ENCODE measurements at regions not wholly inside any gene's neighbourhood (a gene's known extent, or its start where the extent isn't known, plus 50 kb on each side); places are given as distances from the start of the nearest gene placed in this dataset.

- no peak overlapping the region for H3K4me2 ChIP-seq (ENCODE audit: low read length)
- no peaks in the 10 kb centered on the region for H3K27me3 ChIP-seq (ENCODE audit: control insufficient read depth, low read length)
- no peaks in the 10 kb centered on the region; the same call in 1 of the 2 replicates for H4K20me1 ChIP-seq (ENCODE audit: control insufficient read depth, insufficient read depth, low read depth, low read length)
- no peaks in the 10 kb centered on the region for H3K4me1 ChIP-seq (ENCODE audit: control insufficient read depth, low read length)
- H3K4me3 ChIP-seq (ENCODE audit: low read length) = no peak overlapping the region
- H3K9me2 ChIP-seq (replicated peaks; ENCODE audit: control insufficient read depth, low read length) = no peaks in the 10 kb centered on the region
- TF ChIP-seq EZH2phosphoT487 (IDR thresholded peaks at IDR 0.05; ENCODE audit: borderline replicate concordance, low read length) (no peak), CTCF (IDR thresholded peaks at IDR 0.05; ENCODE audit: low read depth, low read length, poor library complexity, severe bottlenecking) (no peak)
- no peaks in the 10 kb centered on the region for H3K36me3 ChIP-seq (ENCODE audit: control insufficient read depth, low read length)
- H3K27ac ChIP-seq (ENCODE audit: low read depth, low read length) = no peak overlapping the region
- H3K79me2 ChIP-seq (ENCODE audit: control insufficient read depth, low read length) = no peaks in the 10 kb centered on the region
- no peaks in the 10 kb centered on the region for H3F3A ChIP-seq (ENCODE audit: control insufficient read depth, insufficient read depth)
- no peaks in the 10 kb centered on the region for H3K9me3 ChIP-seq (ENCODE audit: control insufficient read depth, insufficient read depth, low read length)
Measured at GRCh38 chr14:100384277-100384676, 61.1 kb downstream of the SLC25A47 start.

GRCh38 chr14:100384819-100385813 lies 62.0 kb downstream of the SLC25A47 start:
- TF ChIP-seq CTCF (IDR thresholded peaks at IDR 0.05; ENCODE audit: low read depth, low read length, poor library complexity, severe bottlenecking) (peak; percentile 53), EZH2phosphoT487 (IDR thresholded peaks at IDR 0.05; ENCODE audit: borderline replicate concordance, low read length) (no peak)
- Histone ChIP-seq H3K79me2 (ENCODE audit: control insufficient read depth, low read length) (no peaks in the 10 kb centered on the region), H3K9me3 (ENCODE audit: control insufficient read depth, insufficient read depth, low read length) (no peaks in the 10 kb centered on the region), H3K4me3 (ENCODE audit: low read length) (no peak overlapping the region), H3K27ac (ENCODE audit: low read depth, low read length) (no peak overlapping the region), H4K20me1 (ENCODE audit: control insufficient read depth, insufficient read depth, low read depth, low read length) (no peaks in the 10 kb centered on the region; the same call in 1 of the 2 replicates), H3K9me2 (replicated peaks; ENCODE audit: control insufficient read depth, low read length) (no peaks in the 10 kb centered on the region), H3K36me3 (ENCODE audit: control insufficient read depth, low read length) (no peaks in the 10 kb centered on the region), H3K4me2 (ENCODE audit: low read length) (no peak overlapping the region), H3K4me1 (ENCODE audit: control insufficient read depth, low read length) (no peaks in the 10 kb centered on the region), H3K27me3 (ENCODE audit: control insufficient read depth, low read length) (no peaks in the 10 kb centered on the region), H3F3A (ENCODE audit: control insufficient read depth, insufficient read depth) (no peaks in the 10 kb centered on the region)

GRCh38 chr14:100386121-100386520 lies 63.0 kb downstream of the SLC25A47 start:
- Histone ChIP-seq H3F3A (ENCODE audit: control insufficient read depth, insufficient read depth) (no peaks in the 10 kb centered on the region), H3K4me1 (ENCODE audit: control insufficient read depth, low read length) (no peaks in the 10 kb centered on the region), H3K79me2 (ENCODE audit: control insufficient read depth, low read length) (no peaks in the 10 kb centered on the region), H3K9me2 (replicated peaks; ENCODE audit: control insufficient read depth, low read length) (no peaks in the 10 kb centered on the region), H3K36me3 (ENCODE audit: control insufficient read depth, low read length) (no peaks in the 10 kb centered on the region), H3K27me3 (ENCODE audit: control insufficient read depth, low read length) (no peaks in the 10 kb centered on the region), H4K20me1 (ENCODE audit: control insufficient read depth, insufficient read depth, low read depth, low read length) (no peaks in the 10 kb centered on the region; the same call in 1 of the 2 replicates), H3K9me3 (ENCODE audit: control insufficient read depth, insufficient read depth, low read length) (no peaks in the 10 kb centered on the region), H3K27ac (ENCODE audit: low read depth, low read length) (no peak overlapping the region), H3K4me2 (ENCODE audit: low read length) (no peak overlapping the region), H3K4me3 (ENCODE audit: low read length) (no peak overlapping the region)
- TF ChIP-seq CTCF (IDR thresholded peaks at IDR 0.05; ENCODE audit: low read depth, low read length, poor library complexity, severe bottlenecking) (no peak), EZH2phosphoT487 (IDR thresholded peaks at IDR 0.05; ENCODE audit: borderline replicate concordance, low read length) (no peak)

Data from DOHH2 (cell line).